Chondrocyte (in vitro differentiated cells): ENCODE measurements at regions not wholly inside any gene's neighbourhood (a gene's known extent, or its start where the extent isn't known, plus 50 kb on each side); places are given as distances from the start of the nearest gene placed in this dataset.

Source experiments
- DNase-seq: peaks from one replicate; pipeline ENCODE4 v3.0.0; 2021; ENCODE audit warnings: mixed read lengths, low spot score
- H3K27ac Mint-ChIP-seq: one replicate; pipeline ENCODE4 v1.8.0; 2021; ENCODE audit warnings: mild to moderate bottlenecking, moderate library complexity, mixed read lengths; ENCODE audit not compliant: unreplicated experiment
- H3K27me3 Mint-ChIP-seq: 2 replicates; pipeline ENCODE4 v1.8.0; 2021; ENCODE audit warnings: low read depth, mixed read lengths
- H3K36me3 Mint-ChIP-seq: 2 replicates; pipeline ENCODE4 v1.8.0; 2021; ENCODE audit warnings: low read depth, mixed read lengths
- H3K4me1 Mint-ChIP-seq: 2 replicates; pipeline ENCODE4 v1.8.0; 2021; ENCODE audit warnings: low read depth, mild to moderate bottlenecking, mixed read lengths
- H3K4me3 Mint-ChIP-seq: one replicate; pipeline ENCODE4 v1.8.0; 2021; ENCODE audit warnings: mild to moderate bottlenecking, moderate library complexity, mixed read lengths; ENCODE audit not compliant: unreplicated experiment
- H3K9me3 Mint-ChIP-seq: 2 replicates; pipeline ENCODE4 v1.8.0; 2021; ENCODE audit warnings: low read depth, mixed read lengths
- TF ChIP-seq, protein P1 (sequence below): fragments of 200-600 bp; sonication (generic); IDR thresholded peaks from 2 replicates; pipeline ENCODE4 v1.5.0; 2021; ENCODE audit warnings: antibody characterized with exemption, mild to moderate bottlenecking, moderate library complexity

DNA sequence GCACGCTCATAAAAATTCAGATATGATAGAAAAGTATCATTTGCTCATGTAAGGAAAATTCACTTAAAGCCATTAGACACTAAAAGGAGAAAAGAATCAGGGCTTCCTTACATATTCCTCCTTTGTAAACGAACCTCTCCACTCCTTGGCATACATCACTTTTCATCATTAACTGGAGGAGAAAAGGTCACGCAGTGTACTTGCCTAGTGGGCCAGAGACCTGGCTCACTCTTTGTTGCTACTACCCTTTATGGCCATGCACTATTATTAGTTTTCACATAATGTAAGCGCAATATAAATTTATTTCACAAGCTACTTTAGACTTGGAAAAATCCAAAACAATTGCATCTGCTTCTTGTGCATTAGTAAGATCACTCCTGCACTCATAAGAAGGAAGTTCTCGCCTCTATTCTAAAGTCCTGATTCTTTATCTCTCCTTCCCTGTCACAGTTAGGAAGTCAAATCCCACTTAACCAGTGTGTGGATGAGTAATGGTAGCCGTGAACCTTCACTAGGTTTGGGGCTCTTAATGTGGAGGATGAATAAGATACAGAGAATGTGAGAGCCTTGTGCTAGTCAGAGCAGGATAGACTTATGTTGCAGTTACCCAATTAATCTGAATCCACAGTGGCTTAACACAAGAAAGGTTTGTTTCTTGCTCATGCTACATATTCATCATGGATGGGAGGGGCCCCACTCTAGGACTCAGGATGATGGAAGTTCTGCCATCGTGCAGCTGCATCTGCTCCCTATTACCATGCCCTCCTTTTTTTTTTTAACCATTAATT, 115.0 kb upstream of the GLS start:
- H3K4me1 Mint-ChIP-seq: no peaks in the 10 kb centered on the region
- H3K27ac Mint-ChIP-seq: no peak overlapping the region
- no peak for DNase-seq
- no peaks in the 10 kb centered on the region for H3K27me3 Mint-ChIP-seq
- no peak overlapping the region for H3K4me3 Mint-ChIP-seq
- H3K36me3 Mint-ChIP-seq: no peaks in the 10 kb centered on the region
- TF ChIP-seq, protein P1, sequence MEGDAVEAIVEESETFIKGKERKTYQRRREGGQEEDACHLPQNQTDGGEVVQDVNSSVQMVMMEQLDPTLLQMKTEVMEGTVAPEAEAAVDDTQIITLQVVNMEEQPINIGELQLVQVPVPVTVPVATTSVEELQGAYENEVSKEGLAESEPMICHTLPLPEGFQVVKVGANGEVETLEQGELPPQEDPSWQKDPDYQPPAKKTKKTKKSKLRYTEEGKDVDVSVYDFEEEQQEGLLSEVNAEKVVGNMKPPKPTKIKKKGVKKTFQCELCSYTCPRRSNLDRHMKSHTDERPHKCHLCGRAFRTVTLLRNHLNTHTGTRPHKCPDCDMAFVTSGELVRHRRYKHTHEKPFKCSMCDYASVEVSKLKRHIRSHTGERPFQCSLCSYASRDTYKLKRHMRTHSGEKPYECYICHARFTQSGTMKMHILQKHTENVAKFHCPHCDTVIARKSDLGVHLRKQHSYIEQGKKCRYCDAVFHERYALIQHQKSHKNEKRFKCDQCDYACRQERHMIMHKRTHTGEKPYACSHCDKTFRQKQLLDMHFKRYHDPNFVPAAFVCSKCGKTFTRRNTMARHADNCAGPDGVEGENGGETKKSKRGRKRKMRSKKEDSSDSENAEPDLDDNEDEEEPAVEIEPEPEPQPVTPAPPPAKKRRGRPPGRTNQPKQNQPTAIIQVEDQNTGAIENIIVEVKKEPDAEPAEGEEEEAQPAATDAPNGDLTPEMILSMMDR: no peak
- no peaks in the 10 kb centered on the region for H3K9me3 Mint-ChIP-seq

DNA sequence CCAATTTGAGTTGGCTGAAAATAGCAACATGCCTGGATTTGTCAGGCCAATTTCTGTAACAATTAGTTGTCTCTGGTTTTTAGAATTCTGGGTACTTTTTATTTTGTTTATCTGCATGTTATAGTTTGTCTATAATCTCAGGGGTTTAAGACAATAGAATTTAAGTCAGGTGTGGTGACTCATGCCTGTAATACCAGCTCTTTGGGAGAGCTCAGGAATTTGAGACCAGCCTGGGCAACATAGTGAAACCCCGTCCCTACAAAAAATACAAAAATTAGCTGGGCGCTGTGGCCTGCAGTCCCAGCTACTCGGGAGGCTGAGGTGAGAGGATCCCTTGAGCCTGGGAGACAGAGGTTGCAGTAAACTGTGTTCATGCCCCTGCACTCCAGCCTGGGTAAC, 114.4 kb upstream of the GLS start:
- Mint-ChIP-seq H3K27me3 (no peaks in the 10 kb centered on the region), H3K36me3 (no peaks in the 10 kb centered on the region), H3K4me1 (no peaks in the 10 kb centered on the region), H3K4me3 (no peak overlapping the region), H3K9me3 (no peaks in the 10 kb centered on the region), H3K27ac (no peak overlapping the region)
- TF ChIP-seq, protein P1: no peak
- no peak for DNase-seq

DNA sequence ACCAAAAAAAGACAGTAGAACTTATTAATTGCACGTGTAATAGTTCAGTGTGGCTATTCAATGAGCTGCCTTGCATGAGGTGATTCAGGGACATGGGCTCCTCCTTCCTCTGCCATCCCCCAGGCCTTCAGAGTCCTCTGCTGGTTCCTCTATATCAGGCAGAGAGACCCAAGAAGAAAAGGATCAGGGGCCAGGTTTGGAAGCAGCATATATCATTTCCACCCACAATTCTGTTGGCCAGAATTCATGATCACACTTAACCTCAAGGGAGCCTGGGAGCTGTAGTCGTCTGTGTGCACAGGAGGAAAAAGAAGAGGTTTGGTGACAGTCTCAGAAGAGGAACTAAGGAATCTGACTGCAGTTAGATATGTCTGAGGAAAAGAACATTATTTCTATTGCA, 114.0 kb upstream of the GLS start:
- Mint-ChIP-seq H3K27ac (no peak overlapping the region), H3K4me3 (no peak overlapping the region), H3K27me3 (no peaks in the 10 kb centered on the region), H3K36me3 (no peaks in the 10 kb centered on the region), H3K4me1 (no peaks in the 10 kb centered on the region), H3K9me3 (no peaks in the 10 kb centered on the region)
- TF ChIP-seq, protein P1: no peak
- DNase-seq: no peak

DNA sequence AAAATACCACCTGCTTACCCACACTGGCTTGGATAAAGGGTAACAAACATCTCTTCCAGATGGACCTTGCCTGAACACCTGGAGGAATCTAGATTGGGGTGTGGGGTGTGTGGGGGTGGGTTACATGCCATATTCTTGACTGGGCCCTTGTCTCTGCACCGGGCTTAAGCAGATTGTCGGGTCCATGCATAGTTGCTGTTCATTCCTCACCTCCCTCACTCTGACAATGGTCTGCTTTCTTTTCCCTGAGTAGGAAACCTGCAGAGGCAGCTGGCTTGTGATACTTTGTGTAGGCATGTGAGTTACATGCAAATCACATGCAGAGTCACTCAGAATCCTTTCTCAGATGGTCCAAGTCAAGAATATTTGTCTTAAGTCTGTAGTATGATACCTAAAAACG, 112.8 kb upstream of the GLS start:
- DNase-seq: no peak
- no peak overlapping the region for H3K4me3 Mint-ChIP-seq
- no peaks in the 10 kb centered on the region for H3K36me3 Mint-ChIP-seq
- H3K27me3 Mint-ChIP-seq: no peaks in the 10 kb centered on the region
- H3K9me3 Mint-ChIP-seq: no peaks in the 10 kb centered on the region
- H3K27ac Mint-ChIP-seq: no peak overlapping the region
- H3K4me1 Mint-ChIP-seq: no peaks in the 10 kb centered on the region
- TF ChIP-seq, protein P1: no peak

DNA sequence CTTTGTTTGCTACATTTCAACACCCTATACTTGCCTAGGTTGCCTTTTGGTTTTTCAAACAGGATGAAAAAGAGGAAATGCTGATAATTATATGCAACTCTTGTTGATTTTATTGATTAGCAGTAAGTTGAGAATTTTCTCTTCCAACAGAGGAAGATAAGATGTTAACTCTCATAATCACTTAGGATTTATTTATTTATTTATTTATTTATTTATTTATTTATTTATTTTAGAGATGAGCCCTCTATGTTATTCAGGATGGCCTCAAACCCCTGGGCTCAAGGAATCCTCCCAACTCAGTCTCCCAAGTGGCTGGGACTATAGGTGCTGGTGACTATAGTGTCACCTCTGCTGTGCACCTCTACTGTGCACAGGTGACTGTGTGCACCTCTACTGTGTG, 111.4 kb upstream of the GLS start:
- Mint-ChIP-seq H3K4me3 (no peak overlapping the region), H3K27me3 (no peaks in the 10 kb centered on the region), H3K9me3 (no peaks in the 10 kb centered on the region), H3K27ac (no peak overlapping the region), H3K4me1 (no peaks in the 10 kb centered on the region), H3K36me3 (no peaks in the 10 kb centered on the region)
- DNase-seq: no peak
- TF ChIP-seq, protein P1: no peak
